Neural crest cell (in vitro differentiated cells): ENCODE measurements at regions not wholly inside any gene's neighbourhood (a gene's known extent, or its start where the extent isn't known, plus 50 kb on each side); places are given as distances from the start of the nearest gene placed in this dataset.

ENCODE experiments used
- DNase-seq: peaks from one replicate; pipeline ENCODE4 v3.0.0; 2021; ENCODE audit warnings: low read depth, mixed read lengths, low spot score
- H3K27ac Mint-ChIP-seq: one replicate; pipeline ENCODE4 v1.8.0; 2021; ENCODE audit warnings: mild to moderate bottlenecking, mixed read lengths; ENCODE audit not compliant: unreplicated experiment
- H3K27me3 Mint-ChIP-seq: 2 replicates; pipeline ENCODE4 v1.8.0; 2021; ENCODE audit warnings: low read depth, mild to moderate bottlenecking, mixed read lengths
- H3K36me3 Mint-ChIP-seq: 2 replicates; pipeline ENCODE4 v1.8.0; 2021; ENCODE audit warnings: low read depth, mild to moderate bottlenecking, mixed read lengths
- H3K4me1 Mint-ChIP-seq: 2 replicates; pipeline ENCODE4 v1.8.0; 2021; ENCODE audit warnings: mixed read lengths
- H3K4me3 Mint-ChIP-seq: one replicate; pipeline ENCODE4 v1.8.0; 2021; ENCODE audit warnings: mild to moderate bottlenecking, mixed read lengths
- H3K9me3 Mint-ChIP-seq: 2 replicates; pipeline ENCODE4 v1.8.0; 2021; ENCODE audit warnings: mixed read lengths
- TF ChIP-seq, protein P1 (sequence below): fragments of 200-600 bp; sonication (generic); conservative IDR thresholded peaks from 2 replicates; pipeline ENCODE4 v1.5.0; 2021; ENCODE audit warnings: antibody characterized with exemption, mild to moderate bottlenecking

DNA sequence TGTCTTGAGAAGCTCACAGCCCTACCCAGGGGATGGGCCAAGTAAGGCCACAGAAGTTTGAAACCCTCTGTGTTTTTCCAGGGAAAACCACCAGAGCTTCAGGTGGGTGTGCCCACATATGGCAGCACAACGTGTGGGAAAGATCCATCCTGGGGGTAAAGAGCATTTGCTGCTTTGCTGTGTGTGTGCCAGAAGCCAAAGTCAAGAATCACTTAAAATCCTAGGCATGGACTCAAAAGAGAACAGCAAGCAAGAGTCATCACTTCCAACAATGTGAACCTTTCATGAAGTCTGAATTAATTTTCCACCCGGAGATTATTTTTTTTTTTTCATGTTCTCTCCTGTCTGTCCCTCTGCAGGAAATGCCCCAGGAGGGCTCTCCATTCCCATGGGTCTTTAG is 308.2 kb upstream of the SGK1 start:
- TF ChIP-seq, protein P1, sequence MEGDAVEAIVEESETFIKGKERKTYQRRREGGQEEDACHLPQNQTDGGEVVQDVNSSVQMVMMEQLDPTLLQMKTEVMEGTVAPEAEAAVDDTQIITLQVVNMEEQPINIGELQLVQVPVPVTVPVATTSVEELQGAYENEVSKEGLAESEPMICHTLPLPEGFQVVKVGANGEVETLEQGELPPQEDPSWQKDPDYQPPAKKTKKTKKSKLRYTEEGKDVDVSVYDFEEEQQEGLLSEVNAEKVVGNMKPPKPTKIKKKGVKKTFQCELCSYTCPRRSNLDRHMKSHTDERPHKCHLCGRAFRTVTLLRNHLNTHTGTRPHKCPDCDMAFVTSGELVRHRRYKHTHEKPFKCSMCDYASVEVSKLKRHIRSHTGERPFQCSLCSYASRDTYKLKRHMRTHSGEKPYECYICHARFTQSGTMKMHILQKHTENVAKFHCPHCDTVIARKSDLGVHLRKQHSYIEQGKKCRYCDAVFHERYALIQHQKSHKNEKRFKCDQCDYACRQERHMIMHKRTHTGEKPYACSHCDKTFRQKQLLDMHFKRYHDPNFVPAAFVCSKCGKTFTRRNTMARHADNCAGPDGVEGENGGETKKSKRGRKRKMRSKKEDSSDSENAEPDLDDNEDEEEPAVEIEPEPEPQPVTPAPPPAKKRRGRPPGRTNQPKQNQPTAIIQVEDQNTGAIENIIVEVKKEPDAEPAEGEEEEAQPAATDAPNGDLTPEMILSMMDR: no peak
- H3K9me3 Mint-ChIP-seq: no peaks in the 10 kb centered on the region
- DNase-seq: no peak
- no peak overlapping the region for H3K4me3 Mint-ChIP-seq
- H3K4me1 Mint-ChIP-seq: peaks cover 13% of the 10 kb centered on the region
- H3K36me3 Mint-ChIP-seq: no peaks in the 10 kb centered on the region
- no peaks in the 10 kb centered on the region for H3K27me3 Mint-ChIP-seq
- no peak overlapping the region for H3K27ac Mint-ChIP-seq

DNA sequence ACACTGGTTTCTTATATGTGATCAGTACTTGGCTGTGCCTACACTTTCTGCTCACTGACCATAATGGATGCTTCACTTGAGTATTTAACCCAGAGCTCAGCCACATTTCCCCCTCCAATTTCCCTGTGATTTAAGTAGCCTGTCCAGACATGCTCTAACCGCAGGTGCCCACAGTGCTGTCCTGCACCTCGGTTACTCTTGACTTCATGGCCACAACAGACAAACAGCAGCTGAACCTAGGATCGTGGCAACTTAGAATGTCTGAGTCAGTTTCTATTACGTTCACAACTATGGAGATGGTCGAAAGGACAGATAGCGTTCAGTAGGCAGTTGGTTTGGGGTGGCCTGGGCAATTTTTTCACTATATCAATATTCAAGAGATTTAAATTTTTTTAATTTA is 306.9 kb upstream of the SGK1 start:
- peaks cover 13% of the 10 kb centered on the region for H3K4me1 Mint-ChIP-seq
- no peak overlapping the region for H3K4me3 Mint-ChIP-seq
- H3K27me3 Mint-ChIP-seq: peaks cover under 1% of the 10 kb centered on the region
- H3K9me3 Mint-ChIP-seq: no peaks in the 10 kb centered on the region
- no peaks in the 10 kb centered on the region for H3K36me3 Mint-ChIP-seq
- H3K27ac Mint-ChIP-seq: no peak overlapping the region
- DNase-seq: no peak
- TF ChIP-seq, protein P1: no peak

DNA sequence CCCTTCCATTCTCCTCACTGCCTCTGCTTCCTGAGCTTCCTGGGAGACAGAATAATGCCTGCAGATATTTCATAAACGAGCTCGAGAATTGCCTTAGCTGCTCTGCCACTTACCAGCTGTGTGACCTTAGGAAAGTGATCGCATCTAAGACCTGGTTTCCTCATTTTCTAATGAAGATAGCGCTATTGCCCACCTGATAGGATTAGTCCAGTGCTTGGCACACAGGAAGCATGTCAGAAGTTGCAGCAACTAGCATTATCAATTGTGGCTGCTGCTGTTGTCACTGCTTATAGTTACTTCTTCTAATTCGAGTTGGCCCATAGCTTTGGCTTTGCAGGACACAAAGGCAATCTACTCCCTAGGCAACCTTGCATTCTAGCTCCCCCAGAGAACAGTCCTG is 305.5 kb upstream of the SGK1 start:
- H3K9me3 Mint-ChIP-seq: no peaks in the 10 kb centered on the region
- no peak for DNase-seq
- TF ChIP-seq, protein P1: no peak
- H3K4me3 Mint-ChIP-seq: no peak overlapping the region
- H3K27ac Mint-ChIP-seq: no peak overlapping the region
- H3K36me3 Mint-ChIP-seq: no peaks in the 10 kb centered on the region
- peaks cover 13% of the 10 kb centered on the region for H3K4me1 Mint-ChIP-seq
- peaks cover 4% of the 10 kb centered on the region for H3K27me3 Mint-ChIP-seq

DNA sequence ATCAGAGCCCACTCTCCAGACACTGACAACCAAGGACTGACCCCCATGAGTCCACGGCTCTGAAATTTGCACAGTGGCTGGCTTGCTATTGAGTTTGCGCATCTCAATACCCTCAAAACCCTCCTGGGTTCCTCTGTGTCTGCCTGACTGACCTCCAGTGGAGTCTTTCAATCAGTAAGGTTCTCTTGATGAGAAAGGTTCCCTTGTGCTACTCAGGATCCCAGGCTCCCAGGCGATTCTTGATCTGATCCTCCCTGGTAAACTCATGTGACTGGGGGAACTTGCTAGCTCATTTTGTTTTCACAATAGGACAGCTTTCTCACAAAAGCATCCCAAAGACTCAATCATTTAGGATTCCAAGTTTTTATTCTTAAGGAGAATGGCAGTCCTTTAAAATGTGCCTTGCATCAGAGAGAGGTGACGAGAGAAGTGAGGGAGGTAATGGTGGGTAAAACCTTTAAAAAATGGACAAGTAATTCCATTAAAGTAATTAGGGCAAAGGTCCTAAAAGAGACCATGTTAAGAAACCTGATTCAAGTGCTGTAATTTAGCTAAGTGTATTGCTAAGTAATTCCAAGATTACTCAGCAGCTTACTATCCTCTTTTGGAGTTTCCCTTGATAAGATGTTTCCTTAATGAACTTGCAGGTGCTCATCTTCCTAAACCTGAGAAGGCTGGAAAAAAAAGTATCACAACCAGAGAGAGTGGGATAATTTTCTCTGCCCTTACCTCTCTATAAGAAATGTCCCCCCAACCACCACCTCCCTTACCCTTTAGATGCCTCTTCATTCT is 304.7 kb upstream of the SGK1 start:
- no peaks in the 10 kb centered on the region for H3K9me3 Mint-ChIP-seq
- H3K27ac Mint-ChIP-seq: no peak overlapping the region
- peaks cover 13% of the 10 kb centered on the region for H3K4me1 Mint-ChIP-seq
- no peak overlapping the region for H3K4me3 Mint-ChIP-seq
- DNase-seq: no peak
- H3K27me3 Mint-ChIP-seq: peaks cover 4% of the 10 kb centered on the region
- no peaks in the 10 kb centered on the region for H3K36me3 Mint-ChIP-seq
- TF ChIP-seq, protein P1: no peak

DNA sequence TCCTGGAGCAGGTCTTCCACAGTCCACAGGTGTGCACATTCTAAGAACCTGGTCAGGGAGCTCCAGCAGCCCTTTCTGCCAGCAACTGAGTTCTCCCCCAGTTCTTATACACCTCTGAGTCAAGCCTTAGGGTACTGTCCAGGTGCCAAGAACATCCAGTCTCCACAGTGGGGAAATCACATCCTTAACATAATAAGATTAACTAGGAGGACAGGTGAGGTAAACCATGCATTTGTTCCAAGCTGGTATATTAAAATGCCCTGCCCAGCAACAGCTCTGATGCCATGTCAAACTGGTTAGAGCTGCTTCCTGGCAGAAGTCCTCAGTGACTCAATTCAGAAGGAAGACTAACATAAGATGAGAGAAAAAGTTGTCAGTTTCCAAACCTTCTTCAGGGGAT is 303.9 kb upstream of the SGK1 start:
- peaks cover 13% of the 10 kb centered on the region for H3K4me1 Mint-ChIP-seq
- H3K9me3 Mint-ChIP-seq: no peaks in the 10 kb centered on the region
- TF ChIP-seq, protein P1: no peak
- H3K27ac Mint-ChIP-seq: no peak overlapping the region
- no peaks in the 10 kb centered on the region for H3K36me3 Mint-ChIP-seq
- H3K4me3 Mint-ChIP-seq: no peak overlapping the region
- H3K27me3 Mint-ChIP-seq: peaks cover 4% of the 10 kb centered on the region
- DNase-seq: no peak
